ENCODE measurements at regions not wholly inside any gene's neighbourhood (a gene's known extent, or its start where the extent isn't known, plus 50 kb on each side); places are given as distances from the start of the nearest gene placed in this dataset.

- Histone ChIP-seq H3K27me3 (ENCODE audit: control insufficient read depth, insufficient read depth, low read length) (no peaks in the 10 kb centered on the region), H3K9me3 (ENCODE audit: control insufficient read depth, low read length) (no peaks in the 10 kb centered on the region), H3K4me3 (ENCODE audit: low read length) (no peak overlapping the region), H3K4me1 (ENCODE audit: control insufficient read depth, insufficient read depth, low read length) (no peaks in the 10 kb centered on the region), H3K36me3 (ENCODE audit: control insufficient read depth, insufficient read depth, low read length) (no peaks in the 10 kb centered on the region), H3K9ac (ENCODE audit: low read length) (no peak overlapping the region)
These were observed 152.1 kb downstream of the URI1 start for GRCh38 chr19:30093966-30094755.

- Histone ChIP-seq H3K9me3 (ENCODE audit: control insufficient read depth, low read length) (no peaks in the 10 kb centered on the region), H3K27me3 (ENCODE audit: control insufficient read depth, insufficient read depth, low read length) (no peaks in the 10 kb centered on the region), H3K4me3 (ENCODE audit: low read length) (no peak overlapping the region), H3K4me1 (ENCODE audit: control insufficient read depth, insufficient read depth, low read length) (no peaks in the 10 kb centered on the region), H3K9ac (ENCODE audit: low read length) (no peak overlapping the region), H3K36me3 (ENCODE audit: control insufficient read depth, insufficient read depth, low read length) (no peaks in the 10 kb centered on the region)
These were observed 152.7 kb downstream of the URI1 start for GRCh38 chr19:30094756-30095140.

- Histone ChIP-seq H3K27me3 (ENCODE audit: control insufficient read depth, insufficient read depth, low read length) (no peaks in the 10 kb centered on the region), H3K9me3 (ENCODE audit: control insufficient read depth, low read length) (no peaks in the 10 kb centered on the region), H3K4me1 (ENCODE audit: control insufficient read depth, insufficient read depth, low read length) (no peaks in the 10 kb centered on the region), H3K9ac (ENCODE audit: low read length) (no peak overlapping the region), H3K36me3 (ENCODE audit: control insufficient read depth, insufficient read depth, low read length) (no peaks in the 10 kb centered on the region), H3K4me3 (ENCODE audit: low read length) (no peak overlapping the region)
These were observed 153.1 kb downstream of the URI1 start for GRCh38 chr19:30095171-30095570.

- H3K36me3 ChIP-seq (ENCODE audit: control insufficient read depth, insufficient read depth, low read length), result no peaks in the 10 kb centered on the region
- H3K4me1 ChIP-seq (ENCODE audit: control insufficient read depth, insufficient read depth, low read length), result no peaks in the 10 kb centered on the region
- no peaks in the 10 kb centered on the region for H3K9me3 ChIP-seq (ENCODE audit: control insufficient read depth, low read length)
- no peaks in the 10 kb centered on the region for H3K27me3 ChIP-seq (ENCODE audit: control insufficient read depth, insufficient read depth, low read length)
- no peak overlapping the region for H3K4me3 ChIP-seq (ENCODE audit: low read length)
- H3K9ac ChIP-seq (ENCODE audit: low read length), result no peak overlapping the region
These were observed 154.7 kb downstream of the URI1 start for GRCh38 chr19:30096596-30097370.

DNA sequence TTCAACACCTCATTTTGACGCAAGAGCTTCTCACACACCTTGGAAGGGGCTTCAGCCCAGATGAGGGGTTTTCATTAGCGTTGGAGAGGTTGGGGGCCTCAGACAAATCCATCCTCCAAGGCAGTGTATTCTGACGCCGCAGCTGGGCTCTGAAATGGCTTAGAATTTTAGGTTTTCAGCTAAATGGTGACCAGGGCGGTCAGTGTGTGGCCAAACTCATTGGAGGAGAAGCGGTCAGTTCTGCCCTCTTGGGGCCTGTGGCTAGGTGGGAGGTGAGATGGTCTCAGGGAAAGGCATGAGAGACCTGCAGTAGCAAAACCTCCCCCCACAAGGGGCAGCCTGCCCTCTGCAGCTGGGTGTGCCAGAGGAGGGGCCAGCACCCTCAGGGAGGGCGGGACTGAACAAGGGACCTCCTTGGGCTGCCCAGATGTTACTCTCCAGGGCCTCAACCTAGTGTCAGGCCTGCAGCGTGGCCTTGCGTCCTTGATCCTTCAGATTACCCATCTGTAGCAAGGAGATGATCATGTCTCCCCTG is 155.8 kb downstream of the URI1 start:
- Histone ChIP-seq H3K4me1 (ENCODE audit: control insufficient read depth, insufficient read depth, low read length) (no peaks in the 10 kb centered on the region), H3K4me3 (ENCODE audit: low read length) (no peak overlapping the region), H3K9ac (ENCODE audit: low read length) (no peak overlapping the region), H3K27me3 (ENCODE audit: control insufficient read depth, insufficient read depth, low read length) (no peaks in the 10 kb centered on the region), H3K36me3 (ENCODE audit: control insufficient read depth, insufficient read depth, low read length) (no peaks in the 10 kb centered on the region), H3K9me3 (ENCODE audit: control insufficient read depth, low read length) (no peaks in the 10 kb centered on the region)

DNA sequence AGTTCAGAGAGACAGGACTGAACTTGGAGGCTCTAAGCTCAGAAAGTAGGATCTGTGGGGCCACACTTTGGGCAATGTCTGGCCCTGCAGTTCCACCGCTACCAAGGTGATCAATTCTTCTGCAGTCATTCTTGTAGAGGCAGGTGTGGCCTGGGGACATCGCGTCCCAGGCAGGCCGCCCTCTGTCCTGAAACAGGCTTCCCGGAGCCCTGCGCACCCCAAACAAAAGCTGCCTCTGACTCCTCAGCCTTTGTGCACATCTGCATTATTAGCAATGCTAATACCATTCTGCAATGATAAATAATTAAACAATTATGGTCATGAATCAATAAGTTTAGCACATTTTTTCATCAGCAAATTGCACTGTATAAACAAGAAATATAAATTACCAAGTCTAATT is 160.2 kb downstream of the URI1 start:
- no peak overlapping the region for H3K9ac ChIP-seq (ENCODE audit: low read length)
- H3K9me3 ChIP-seq (ENCODE audit: control insufficient read depth, low read length), result no peaks in the 10 kb centered on the region
- no peaks in the 10 kb centered on the region for H3K36me3 ChIP-seq (ENCODE audit: control insufficient read depth, insufficient read depth, low read length)
- no peaks in the 10 kb centered on the region for H3K4me1 ChIP-seq (ENCODE audit: control insufficient read depth, insufficient read depth, low read length)
- no peaks in the 10 kb centered on the region for H3K27me3 ChIP-seq (ENCODE audit: control insufficient read depth, insufficient read depth, low read length)
- H3K4me3 ChIP-seq (ENCODE audit: low read length), result no peak overlapping the region

DNA sequence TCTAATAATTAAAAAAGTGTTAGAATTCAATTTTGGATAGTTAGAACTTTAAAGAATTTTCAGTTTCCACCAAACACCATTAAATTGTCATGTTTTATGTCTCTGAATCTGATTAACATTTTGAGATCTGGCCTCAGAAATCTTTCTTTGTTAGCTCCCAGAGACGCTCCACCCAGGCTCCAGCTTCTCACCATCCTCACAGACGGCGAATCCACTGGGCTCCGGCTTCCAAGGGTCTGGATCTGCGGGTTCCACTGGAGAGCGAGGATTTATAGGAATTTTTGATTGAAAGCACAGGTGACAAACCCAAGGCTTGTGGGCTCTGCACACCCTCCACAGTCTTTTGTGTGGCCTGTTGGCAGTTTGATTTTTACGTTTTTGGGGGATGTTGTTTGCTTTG is 160.6 kb downstream of the URI1 start:
- Histone ChIP-seq H3K36me3 (ENCODE audit: control insufficient read depth, insufficient read depth, low read length) (no peaks in the 10 kb centered on the region), H3K9ac (ENCODE audit: low read length) (no peak overlapping the region), H3K4me1 (ENCODE audit: control insufficient read depth, insufficient read depth, low read length) (no peaks in the 10 kb centered on the region)

GRCh38 chr19:30103981-30104380 is 161.9 kb downstream of the URI1 start:
- H3K36me3 ChIP-seq (ENCODE audit: control insufficient read depth, insufficient read depth, low read length), result no peaks in the 10 kb centered on the region
- no peaks in the 10 kb centered on the region for H3K27me3 ChIP-seq (ENCODE audit: control insufficient read depth, insufficient read depth, low read length)
- H3K4me3 ChIP-seq (ENCODE audit: low read length), result no peak overlapping the region
- H3K4me1 ChIP-seq (ENCODE audit: control insufficient read depth, insufficient read depth, low read length), result no peaks in the 10 kb centered on the region
- H3K9ac ChIP-seq (ENCODE audit: low read length), result no peak overlapping the region
- H3K9me3 ChIP-seq (ENCODE audit: control insufficient read depth, low read length), result no peaks in the 10 kb centered on the region

More for the DNA sequence above, 160.6 kb downstream of the URI1 start:
- H3K27me3 ChIP-seq (ENCODE audit: control insufficient read depth, insufficient read depth, low read length), result no peaks in the 10 kb centered on the region
- no peaks in the 10 kb centered on the region for H3K9me3 ChIP-seq (ENCODE audit: control insufficient read depth, low read length)
- no peak overlapping the region for H3K4me3 ChIP-seq (ENCODE audit: low read length)

GRCh38 chr19:30105316-30105715 is 163.3 kb downstream of the URI1 start:
- Histone ChIP-seq H3K4me1 (ENCODE audit: control insufficient read depth, insufficient read depth, low read length) (no peaks in the 10 kb centered on the region), H3K4me3 (ENCODE audit: low read length) (no peak overlapping the region), H3K36me3 (ENCODE audit: control insufficient read depth, insufficient read depth, low read length) (no peaks in the 10 kb centered on the region), H3K9ac (ENCODE audit: low read length) (no peak overlapping the region), H3K9me3 (ENCODE audit: control insufficient read depth, low read length) (no peaks in the 10 kb centered on the region), H3K27me3 (ENCODE audit: control insufficient read depth, insufficient read depth, low read length) (no peaks in the 10 kb centered on the region)

DNA sequence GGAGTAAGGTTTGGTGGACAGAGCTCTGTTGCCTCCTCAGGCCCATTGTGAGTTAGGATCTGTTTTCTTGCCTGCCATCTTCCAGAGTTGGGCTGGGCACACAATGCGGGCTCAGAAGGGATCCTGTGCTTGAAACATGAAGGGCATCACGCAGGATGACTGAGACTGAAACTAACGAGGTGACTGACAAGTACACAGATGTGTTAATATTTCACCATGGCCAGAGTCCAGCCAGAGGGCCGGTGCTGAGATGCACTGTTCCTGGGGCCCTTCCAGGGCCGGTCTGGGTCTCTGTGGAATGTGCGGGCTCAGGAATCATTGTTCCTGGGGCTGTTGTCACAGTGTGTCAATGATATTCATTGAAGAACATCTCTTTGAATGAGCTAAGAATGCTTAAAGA is 163.7 kb downstream of the URI1 start:
- H3K4me3 ChIP-seq (ENCODE audit: low read length), result no peak overlapping the region
- H3K27me3 ChIP-seq (ENCODE audit: control insufficient read depth, insufficient read depth, low read length), result no peaks in the 10 kb centered on the region
- H3K36me3 ChIP-seq (ENCODE audit: control insufficient read depth, insufficient read depth, low read length), result no peaks in the 10 kb centered on the region
- no peaks in the 10 kb centered on the region for H3K9me3 ChIP-seq (ENCODE audit: control insufficient read depth, low read length)
- H3K4me1 ChIP-seq (ENCODE audit: control insufficient read depth, insufficient read depth, low read length), result no peaks in the 10 kb centered on the region
- H3K9ac ChIP-seq (ENCODE audit: low read length), result no peak overlapping the region

GRCh38 chr19:30106417-30107095 is 164.5 kb downstream of the URI1 start:
- Histone ChIP-seq H3K9ac (ENCODE audit: low read length) (no peak overlapping the region), H3K36me3 (ENCODE audit: control insufficient read depth, insufficient read depth, low read length) (no peaks in the 10 kb centered on the region), H3K9me3 (ENCODE audit: control insufficient read depth, low read length) (no peaks in the 10 kb centered on the region), H3K27me3 (ENCODE audit: control insufficient read depth, insufficient read depth, low read length) (no peaks in the 10 kb centered on the region), H3K4me3 (ENCODE audit: low read length) (no peak overlapping the region), H3K4me1 (ENCODE audit: control insufficient read depth, insufficient read depth, low read length) (no peaks in the 10 kb centered on the region)

DNA sequence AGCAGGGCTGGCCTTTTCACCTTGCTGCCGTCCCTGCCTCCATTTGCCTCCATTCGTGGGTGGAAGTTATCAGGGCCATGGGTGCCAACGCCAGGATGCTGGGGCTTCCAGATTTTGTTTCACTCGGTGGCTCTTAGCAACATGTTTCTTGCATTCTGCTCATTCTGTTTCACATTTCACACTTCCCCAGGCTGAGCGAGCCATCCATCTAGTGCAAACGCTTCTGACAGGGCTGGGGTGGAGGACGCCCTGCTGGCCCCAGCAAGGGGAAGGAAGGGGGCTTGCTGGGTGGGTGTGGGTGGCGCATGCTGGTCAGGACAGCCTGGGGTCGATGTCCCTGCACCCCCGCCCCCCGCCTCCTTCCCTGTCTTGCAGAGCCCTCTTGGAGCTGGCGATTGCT is 165.2 kb downstream of the URI1 start:
- Histone ChIP-seq H3K4me3 (ENCODE audit: low read length) (no peak overlapping the region), H3K36me3 (ENCODE audit: control insufficient read depth, insufficient read depth, low read length) (no peaks in the 10 kb centered on the region), H3K27me3 (ENCODE audit: control insufficient read depth, insufficient read depth, low read length) (no peaks in the 10 kb centered on the region), H3K4me1 (ENCODE audit: control insufficient read depth, insufficient read depth, low read length) (no peaks in the 10 kb centered on the region), H3K9ac (ENCODE audit: low read length) (no peak overlapping the region), H3K9me3 (ENCODE audit: control insufficient read depth, low read length) (no peaks in the 10 kb centered on the region)

Data from mucosa of stomach (tissue), 1 donor.